H9 (cell line): ENCODE measurements at regions not wholly inside any gene's neighbourhood (a gene's known extent, or its start where the extent isn't known, plus 50 kb on each side); places are given as distances from the start of the nearest gene placed in this dataset.

Source experiments
- DNase-seq: peaks from one replicate; pipeline ENCODE4 v3.0.0-alpha.2; 2017
- H2AFZ ChIP-seq: one replicate; pipeline ENCODE4 v1.6.1; 2013; ENCODE audit warnings: mild to moderate bottlenecking, low read length, control low read depth, moderate library complexity
- H2AK5ac ChIP-seq: 2 replicates; pipeline ENCODE4 v1.6.1; 2013; ENCODE audit warnings: low read length, control low read depth, mixed read lengths; ENCODE audit not compliant: insufficient read length
- H2BK120ac ChIP-seq: one replicate; pipeline ENCODE4 v1.6.1; 2013; ENCODE audit warnings: low read depth, mild to moderate bottlenecking, low read length, control low read depth, inconsistent platforms; ENCODE audit not compliant: poor library complexity, severe bottlenecking
- H2BK12ac ChIP-seq: 2 replicates; pipeline ENCODE4 v1.6.1; 2013; ENCODE audit warnings: low read length, control low read depth, mixed read lengths, low read depth; ENCODE audit not compliant: insufficient read length
- H2BK15ac ChIP-seq: 2 replicates; pipeline ENCODE4 v1.6.1; 2013; ENCODE audit warnings: low read depth, low read length, control low read depth
- H2BK20ac ChIP-seq: one replicate; pipeline ENCODE4 v1.6.1; 2013; ENCODE audit warnings: low read depth, mild to moderate bottlenecking, low read length, control low read depth, inconsistent platforms; ENCODE audit not compliant: poor library complexity, severe bottlenecking
- H2BK5ac ChIP-seq: 2 replicates; pipeline ENCODE4 v1.6.1; 2013; ENCODE audit warnings: low read length, control low read depth, mixed read lengths; ENCODE audit not compliant: insufficient read length
- H3K14ac ChIP-seq: 2 replicates; pipeline ENCODE4 v1.6.1; 2013; ENCODE audit warnings: low read length, control low read depth; ENCODE audit not compliant: insufficient read depth
- H3K18ac ChIP-seq: 2 replicates; pipeline ENCODE4 v1.6.1; 2013; ENCODE audit warnings: low read depth, mild to moderate bottlenecking, mixed read lengths, low read length, control low read depth; ENCODE audit not compliant: insufficient read length
- H3K23ac ChIP-seq: 2 replicates; pipeline ENCODE4 v1.6.1; 2013; ENCODE audit warnings: low read length, control low read depth, mixed read lengths, low read depth; ENCODE audit not compliant: insufficient read length
- H3K23me2 ChIP-seq: 2 replicates; pipeline ENCODE4 v1.6.1; 2013; ENCODE audit warnings: low read depth, mild to moderate bottlenecking, mixed read lengths, low read length, control low read depth; ENCODE audit not compliant: insufficient read length, poor library complexity, severe bottlenecking
- H3K27ac ChIP-seq: 2 replicates; pipeline ENCODE4 v1.5.1; 2013; ENCODE audit warnings: low read length, control low read depth, mixed read lengths, low read depth; ENCODE audit not compliant: insufficient read length
- H3K27me3 ChIP-seq: 2 replicates; pipeline ENCODE4 v1.6.1; 2013; ENCODE audit warnings: low read length, control low read depth, inconsistent platforms; ENCODE audit not compliant: insufficient read depth
- H3K4ac ChIP-seq: 2 replicates; pipeline ENCODE4 v1.6.1; 2013; ENCODE audit warnings: low read depth, mild to moderate bottlenecking, control low read depth, inconsistent platforms, low read length, moderate library complexity
- H3K4me1 ChIP-seq: 2 replicates; pipeline ENCODE4 v1.6.1; 2013; ENCODE audit warnings: low read length, control low read depth, inconsistent platforms; ENCODE audit not compliant: insufficient read depth
- H3K4me2 ChIP-seq: 2 replicates; pipeline ENCODE4 v1.6.1; 2013; ENCODE audit warnings: low read length, control low read depth, mixed read lengths; ENCODE audit not compliant: insufficient read length, insufficient read depth
- H3K56ac ChIP-seq: 2 replicates; pipeline ENCODE4 v1.6.1; 2013; ENCODE audit warnings: low read depth, mild to moderate bottlenecking, mixed read lengths, low read length, control low read depth; ENCODE audit not compliant: insufficient read length
- H3K79me1 ChIP-seq: 2 replicates; pipeline ENCODE4 v1.6.1; 2013; ENCODE audit warnings: low read depth, mild to moderate bottlenecking, moderate library complexity, low read length, control low read depth, inconsistent platforms; ENCODE audit not compliant: insufficient read depth, poor library complexity, severe bottlenecking
- H3K79me2 ChIP-seq: 2 replicates; pipeline ENCODE4 v1.6.1; 2013; ENCODE audit warnings: low read length, control low read depth, inconsistent platforms; ENCODE audit not compliant: insufficient read depth
- H3K9ac ChIP-seq: 2 replicates; pipeline ENCODE4 v1.6.1; 2013; ENCODE audit warnings: low read length, control low read depth, mixed read lengths; ENCODE audit not compliant: insufficient read length; ENCODE audit errors: extremely low read depth
- H3K9me3 ChIP-seq: one replicate; pipeline ENCODE4 v1.6.1; 2013; ENCODE audit warnings: low read depth, low read length, inconsistent platforms; ENCODE audit not compliant: control insufficient read depth
- H3T11ph ChIP-seq: one replicate; pipeline ENCODE4 v1.6.1; 2013; ENCODE audit warnings: mild to moderate bottlenecking, low read length, control low read depth, inconsistent platforms
- H4K20me1 ChIP-seq: one replicate; pipeline ENCODE4 v1.6.1; 2013; ENCODE audit not compliant: control insufficient read depth, insufficient read length, insufficient read depth
- H4K5ac ChIP-seq: 2 replicates; pipeline ENCODE4 v1.6.1; 2013; ENCODE audit warnings: low read depth, mild to moderate bottlenecking, mixed read lengths, low read length, control low read depth; ENCODE audit not compliant: insufficient read length
- H4K8ac ChIP-seq: replicated peaks from 2 replicates; pipeline ENCODE4 v1.6.1; 2013; ENCODE audit warnings: low read length, control low read depth, mixed read lengths, low read depth; ENCODE audit not compliant: insufficient read length
- H4K91ac ChIP-seq: 2 replicates; pipeline ENCODE4 v1.6.1; 2013; ENCODE audit warnings: low read depth, mild to moderate bottlenecking, moderate library complexity, mixed read lengths, low read length, control low read depth; ENCODE audit not compliant: insufficient read length
- H3K27ac Mint-ChIP-seq, 3 experiments: 2 replicates in 2 of 3; 3 replicates in 1 of 3; pipeline ENCODE4 v1.8.0; 2020 to 2021; ENCODE audit warnings: mixed read lengths in 3 of 3, mild to moderate bottlenecking in 1 of 3, moderate library complexity in 1 of 3
- H3K27me3 Mint-ChIP-seq: 2 replicates; pipeline ENCODE4 v1.8.0; 2021; ENCODE audit warnings: low read depth, mild to moderate bottlenecking, moderate library complexity, mixed read lengths
- H3K36me3 Mint-ChIP-seq, 3 experiments: 2 replicates in 2 of 3; 3 replicates in 1 of 3; pipeline ENCODE4 v1.8.0; 2020 to 2021; ENCODE audit warnings: low read depth in 3 of 3, mixed read lengths in 3 of 3; ENCODE audit not compliant: insufficient read depth in 1 of 3
- H3K4me1 Mint-ChIP-seq, 2 experiments: 2 replicates each; pipeline ENCODE4 v1.8.0; 2020; ENCODE audit warnings: mixed read lengths in 2 of 2
- H3K4me3 Mint-ChIP-seq, 2 experiments: 2 replicates in 1 of 2; 3 replicates in 1 of 2; pipeline ENCODE4 v1.8.0; 2020 to 2021; ENCODE audit warnings: mild to moderate bottlenecking in 2 of 2, mixed read lengths in 2 of 2, moderate library complexity in 1 of 2
- H3K9me3 Mint-ChIP-seq, 2 experiments: 2 replicates in 1 of 2; 3 replicates in 1 of 2; pipeline ENCODE4 v1.8.0; 2020; ENCODE audit warnings: mild to moderate bottlenecking in 2 of 2, mixed read lengths in 2 of 2, moderate library complexity in 1 of 2
- CTCF ChIP-seq: fragments of 200-600 bp; sonication (generic); conservative IDR thresholded peaks from 3 replicates; pipeline ENCODE4 v1.8.0; 2021; ENCODE audit warnings: antibody characterized with exemption, mild to moderate bottlenecking
- WGBS: extraction: QIAGEN DNeasy Blood & Tissue Kit; methylation state at CpG from one replicate; pipeline ENCODE4 v1.1.7; 2013; ENCODE audit warnings: missing lambda C conversion rate, low lambda C conversion rate, mixed read lengths; ENCODE audit not compliant: insufficient read length; ENCODE audit errors: extremely low coverage; 5-methylcytosine and 5-hydroxymethylcytosine counted together

GRCh38 chr1:83086346-83086745, 912.6 kb downstream of the TTLL7 start:
- Mint-ChIP-seq H3K9me3 (no peaks in the 10 kb centered on the region), H3K4me3 (no peak overlapping the region), H3K27ac (peak overlapping the region in 1 of 3 experiments; percentile 19; a peak in 2 of 7 replicates), H3K4me1 (peaks cover 3 to 14% of the 10 kb centered on the region in 2 experiments), H3K27me3 (no peaks in the 10 kb centered on the region), H3K36me3 (no peaks in the 10 kb centered on the region)
- no CpG with 5 or more reads among the region's 2 CpGs for WGBS
- H3K79me1 ChIP-seq, result no peaks in the 10 kb centered on the region
- H3K9me3 ChIP-seq, result no peaks in the 10 kb centered on the region
- no peak overlapping the region for H2BK5ac ChIP-seq
- H3K27ac ChIP-seq, result no peak overlapping the region
- H2AK5ac ChIP-seq, result no peak overlapping the region
- H4K5ac ChIP-seq, result no peak overlapping the region
- H2AFZ ChIP-seq, result no peak overlapping the region
- H3K4ac ChIP-seq, result no peak overlapping the region
- no peak overlapping the region for H4K8ac ChIP-seq
- no peak overlapping the region for H4K91ac ChIP-seq
- H3K23me2 ChIP-seq, result no peaks in the 10 kb centered on the region
- H2BK120ac ChIP-seq, result no peak overlapping the region
- H2BK12ac ChIP-seq, result no peak overlapping the region
- no peak overlapping the region for H2BK20ac ChIP-seq
- no peak overlapping the region for H3K4me2 ChIP-seq
- no peak overlapping the region for H2BK15ac ChIP-seq
- H3K18ac ChIP-seq, result no peak overlapping the region
- H3K56ac ChIP-seq, result no peak overlapping the region
- TF ChIP-seq CTCF, result no peak
- no peak overlapping the region for H3K14ac ChIP-seq
- no peak overlapping the region for H3K9ac ChIP-seq
- no peak overlapping the region for H3T11ph ChIP-seq
- no peak for DNase-seq
- no peaks in the 10 kb centered on the region for H3K4me1 ChIP-seq
- H3K23ac ChIP-seq, result no peak overlapping the region
- no peaks in the 10 kb centered on the region for H3K79me2 ChIP-seq
- H4K20me1 ChIP-seq, result no peaks in the 10 kb centered on the region
- H3K27me3 ChIP-seq, result no peaks in the 10 kb centered on the region
